HG03060 (cell line): ENCODE measurements at regions not wholly inside any gene's neighbourhood (a gene's known extent, or its start where the extent isn't known, plus 50 kb on each side); places are given as distances from the start of the nearest gene placed in this dataset.
"Not testable (repeated sequence)": the region's sequence is repeated elsewhere in the genome, so short reads cannot be mapped to it uniquely, and the experiment has no call there.

Experiments used
- ATAC-seq: cut with Tn5 transposase; IDR thresholded peaks from one replicate; pipeline ENCODE4 v1.9.1; 2021; ENCODE audit warnings: low read depth, moderate number of reproducible peaks; ENCODE audit not compliant: unreplicated experiment

- not testable (repeated sequence) for ATAC-seq
Observed at GRCh38 chrX:98300536-98300935, 1416.8 kb downstream of the RPA4 start.

- ATAC-seq = no peak
Observed at GRCh38 chrX:98331407-98331806, 1447.7 kb downstream of the RPA4 start.

GRCh38 chrX:98338544-98338943, 1454.8 kb downstream of the RPA4 start:
- no peak for ATAC-seq

GRCh38 chrX:98350940-98351339, 1467.2 kb downstream of the RPA4 start:
- no peak for ATAC-seq

- ATAC-seq = no peak
Observed at GRCh38 chrX:98357146-98357545, 1473.4 kb downstream of the RPA4 start.

- ATAC-seq = no peak
Observed at GRCh38 chrX:98362630-98363029, 1478.9 kb downstream of the RPA4 start.

GRCh38 chrX:98371994-98372393, 1488.3 kb downstream of the RPA4 start:
- no peak for ATAC-seq

- ATAC-seq = no peak
Observed at GRCh38 chrX:98379134-98379533, 1495.4 kb downstream of the RPA4 start.

- no peak for ATAC-seq
Observed at GRCh38 chrX:98380106-98380505, 1496.4 kb downstream of the RPA4 start.

GRCh38 chrX:98380556-98380955, 1496.8 kb downstream of the RPA4 start:
- no peak for ATAC-seq

- ATAC-seq = no peak
Observed at GRCh38 chrX:98398542-98398941, 1514.8 kb downstream of the RPA4 start.

GRCh38 chrX:98405376-98405775, 1521.7 kb downstream of the RPA4 start:
- no peak for ATAC-seq

GRCh38 chrX:98407584-98407983, 1523.9 kb downstream of the RPA4 start:
- ATAC-seq = no peak

- no peak for ATAC-seq
Observed at GRCh38 chrX:98409867-98410266, 1526.2 kb downstream of the RPA4 start.

- ATAC-seq = no peak
Observed at GRCh38 chrX:98412058-98412457, 1528.3 kb downstream of the RPA4 start.

- no peak for ATAC-seq
Observed at GRCh38 chrX:98422536-98422935, 1538.8 kb downstream of the RPA4 start.

- no peak for ATAC-seq
Observed at GRCh38 chrX:98432413-98432812, 1548.7 kb downstream of the RPA4 start.

GRCh38 chrX:98448524-98448923, 1564.8 kb downstream of the RPA4 start:
- no peak for ATAC-seq

GRCh38 chrX:98452456-98452855, 1568.7 kb downstream of the RPA4 start:
- no peak for ATAC-seq

GRCh38 chrX:98459669-98460068, 1576.0 kb downstream of the RPA4 start:
- ATAC-seq = no peak

- ATAC-seq = no peak
Observed at GRCh38 chrX:98480606-98481005, 1596.9 kb downstream of the RPA4 start.

GRCh38 chrX:98481636-98482035, 1597.9 kb downstream of the RPA4 start:
- ATAC-seq = no peak

GRCh38 chrX:98490670-98491069, 1607.0 kb downstream of the RPA4 start:
- no peak for ATAC-seq
